ENCODE measurements at regions not wholly inside any gene's neighbourhood (a gene's known extent, or its start where the extent isn't known, plus 50 kb on each side); places are given as distances from the start of the nearest gene placed in this dataset.

DNA sequence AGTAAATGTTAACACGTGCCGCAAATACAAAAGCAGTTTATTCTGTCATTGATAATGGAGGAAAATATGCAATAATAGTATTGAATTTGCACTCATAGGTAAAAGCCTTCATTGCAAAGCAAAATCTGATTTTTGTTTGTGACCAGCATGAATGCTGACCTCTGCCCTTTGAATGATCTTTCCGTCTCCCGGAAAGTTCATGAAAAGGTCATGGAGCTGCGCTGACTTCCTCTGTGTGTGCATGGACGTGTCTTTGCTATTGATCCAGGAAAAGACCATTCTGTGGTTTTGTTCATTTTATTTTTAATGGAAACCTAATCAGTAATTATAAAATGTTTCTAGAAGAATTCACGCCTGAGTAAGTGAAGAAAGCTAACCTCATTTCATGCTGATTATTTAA lies 320.0 kb downstream of the MTX2 start:
- H3K4me3 ChIP-seq, result no peak overlapping the region
- WGBS, 2 donors, result 73 to 80% methylated on average over 7 of the region's 7 CpGs
- H3K36me3 ChIP-seq, result no peaks in the 10 kb centered on the region
- H3K27ac ChIP-seq, result no peak overlapping the region
- no peaks in the 10 kb centered on the region for H3K9me3 ChIP-seq
- ATAC-seq (no peak), DNase-seq (no peak)
- no peaks in the 10 kb centered on the region for H3K4me1 ChIP-seq
- intact Hi-C loops (cut with DNase I), result no loop called here
- H3K27me3 ChIP-seq, result peaks cover 0 to 13% (median 4%) of the 10 kb centered on the region in 7 donors
- TF ChIP-seq, protein P1, sequence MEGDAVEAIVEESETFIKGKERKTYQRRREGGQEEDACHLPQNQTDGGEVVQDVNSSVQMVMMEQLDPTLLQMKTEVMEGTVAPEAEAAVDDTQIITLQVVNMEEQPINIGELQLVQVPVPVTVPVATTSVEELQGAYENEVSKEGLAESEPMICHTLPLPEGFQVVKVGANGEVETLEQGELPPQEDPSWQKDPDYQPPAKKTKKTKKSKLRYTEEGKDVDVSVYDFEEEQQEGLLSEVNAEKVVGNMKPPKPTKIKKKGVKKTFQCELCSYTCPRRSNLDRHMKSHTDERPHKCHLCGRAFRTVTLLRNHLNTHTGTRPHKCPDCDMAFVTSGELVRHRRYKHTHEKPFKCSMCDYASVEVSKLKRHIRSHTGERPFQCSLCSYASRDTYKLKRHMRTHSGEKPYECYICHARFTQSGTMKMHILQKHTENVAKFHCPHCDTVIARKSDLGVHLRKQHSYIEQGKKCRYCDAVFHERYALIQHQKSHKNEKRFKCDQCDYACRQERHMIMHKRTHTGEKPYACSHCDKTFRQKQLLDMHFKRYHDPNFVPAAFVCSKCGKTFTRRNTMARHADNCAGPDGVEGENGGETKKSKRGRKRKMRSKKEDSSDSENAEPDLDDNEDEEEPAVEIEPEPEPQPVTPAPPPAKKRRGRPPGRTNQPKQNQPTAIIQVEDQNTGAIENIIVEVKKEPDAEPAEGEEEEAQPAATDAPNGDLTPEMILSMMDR (IDR thresholded peaks at IDR 0.05), result no peak

DNA sequence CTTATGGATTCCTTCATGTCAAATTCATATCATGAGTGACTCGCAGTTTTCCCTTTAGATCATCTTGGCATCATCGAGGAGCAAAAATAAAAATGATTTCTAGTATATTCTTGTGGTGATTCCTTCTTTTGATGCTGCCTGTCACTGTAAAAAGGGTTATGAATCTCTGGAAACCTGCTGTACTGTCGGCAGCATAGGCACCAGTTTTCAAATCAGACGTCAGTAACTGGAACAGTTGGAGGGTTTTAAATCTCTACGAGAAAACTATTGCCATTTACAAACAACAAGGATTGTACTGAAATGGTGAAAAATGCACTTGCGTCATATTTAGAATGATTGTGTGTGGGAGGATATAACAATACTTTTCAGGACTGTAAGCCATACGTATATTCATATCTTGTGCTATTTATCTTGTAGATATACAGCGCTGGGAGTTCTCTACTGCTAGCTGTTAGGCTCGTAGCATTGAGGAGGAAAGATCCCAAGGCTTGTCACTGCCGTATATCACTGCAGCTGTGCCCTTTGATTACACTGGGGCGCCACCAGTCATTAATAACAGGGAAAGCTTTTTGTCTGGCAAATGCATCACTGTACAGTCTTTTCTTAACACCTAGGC lies 320.7 kb downstream of the MTX2 start:
- intact Hi-C loops (cut with DNase I), result no loop called here
- Histone ChIP-seq H3K27me3 (peaks cover 0 to 11% (median 0%) of the 10 kb centered on the region in 7 donors), H3K4me1 (no peaks in the 10 kb centered on the region), H3K4me3 (no peak overlapping the region), H3K9me3 (no peaks in the 10 kb centered on the region), H3K36me3 (no peaks in the 10 kb centered on the region), H3K27ac (no peak overlapping the region)
- ATAC-seq, result no peak
- WGBS, 2 donors, result 56 to 64% methylated on average over 11 of the region's 11 CpGs
- TF ChIP-seq, protein P1 (IDR thresholded peaks at IDR 0.05), result no peak
- no peak for DNase-seq

DNA sequence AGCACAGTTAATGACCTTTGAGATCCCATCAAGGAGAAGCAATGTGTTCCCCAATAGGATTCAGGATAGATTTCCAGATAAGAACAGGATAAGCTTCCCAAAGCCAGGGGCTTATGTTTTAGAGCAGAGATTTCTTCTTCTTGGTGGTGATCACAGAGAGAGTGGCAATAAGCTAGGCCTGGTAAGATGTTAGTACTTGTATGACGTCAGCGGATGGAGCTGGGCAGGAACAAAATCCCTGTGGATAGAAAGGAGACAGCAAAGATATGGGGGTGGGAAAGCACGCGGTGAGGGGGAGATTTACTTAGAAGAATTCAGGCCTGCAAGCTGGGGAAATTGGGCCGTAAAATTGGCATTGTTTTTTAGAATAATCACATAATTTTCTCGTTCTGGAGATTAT lies 323.0 kb downstream of the MTX2 start:
- ATAC-seq (no peak), DNase-seq (no peak)
- Histone ChIP-seq H3K27ac (no peak overlapping the region), H3K4me1 (no peaks in the 10 kb centered on the region), H3K4me3 (no peak overlapping the region), H3K27me3 (peaks cover 0 to 10% (median 0%) of the 10 kb centered on the region in 7 donors), H3K36me3 (no peaks in the 10 kb centered on the region), H3K9me3 (no peaks in the 10 kb centered on the region)
- intact Hi-C loops (cut with DNase I), result no loop called here
- WGBS, 2 donors, result 89 to 90% methylated on average over 6 of the region's 6 CpGs
- TF ChIP-seq, protein P1 (IDR thresholded peaks at IDR 0.05), result no peak

DNA sequence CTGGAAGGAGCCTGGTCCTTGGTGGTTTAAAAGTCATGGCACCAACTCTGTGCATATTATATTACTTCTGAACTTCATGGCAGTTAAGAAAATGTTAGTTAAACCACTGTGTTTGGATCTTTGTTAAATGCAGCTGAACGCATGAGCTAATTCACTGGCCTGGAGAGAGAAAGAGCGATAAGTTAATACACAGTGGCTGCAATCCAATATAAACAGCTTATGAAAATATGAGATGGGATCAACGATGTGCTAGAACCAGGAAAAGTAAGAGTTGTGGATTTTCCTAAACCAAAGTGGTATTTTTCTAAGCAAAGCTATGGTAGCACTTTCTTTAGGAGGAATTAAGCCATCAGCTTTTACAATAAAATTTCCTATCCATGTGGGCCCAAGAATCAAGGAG lies 326.7 kb downstream of the MTX2 start:
- ATAC-seq, result no peak
- no peak overlapping the region for H3K4me3 ChIP-seq
- H3K27me3 ChIP-seq, result peaks cover 0 to 14% (median 0%) of the 10 kb centered on the region in 7 donors
- TF ChIP-seq, protein P1 (IDR thresholded peaks at IDR 0.05), result no peak
- WGBS, 2 donors, result 54 to 62% methylated on average over 3 of the region's 3 CpGs
- H3K4me1 ChIP-seq, result no peaks in the 10 kb centered on the region
- no peak for DNase-seq
- H3K36me3 ChIP-seq, result no peaks in the 10 kb centered on the region
- intact Hi-C loops (cut with DNase I), result no loop called here
- no peaks in the 10 kb centered on the region for H3K9me3 ChIP-seq
- no peak overlapping the region for H3K27ac ChIP-seq

All from heart right ventricle (tissue), 16 donors.